ENCODE measurements at regions not wholly inside any gene's neighbourhood (a gene's known extent, or its start where the extent isn't known, plus 50 kb on each side); places are given as distances from the start of the nearest gene placed in this dataset.

DNA sequence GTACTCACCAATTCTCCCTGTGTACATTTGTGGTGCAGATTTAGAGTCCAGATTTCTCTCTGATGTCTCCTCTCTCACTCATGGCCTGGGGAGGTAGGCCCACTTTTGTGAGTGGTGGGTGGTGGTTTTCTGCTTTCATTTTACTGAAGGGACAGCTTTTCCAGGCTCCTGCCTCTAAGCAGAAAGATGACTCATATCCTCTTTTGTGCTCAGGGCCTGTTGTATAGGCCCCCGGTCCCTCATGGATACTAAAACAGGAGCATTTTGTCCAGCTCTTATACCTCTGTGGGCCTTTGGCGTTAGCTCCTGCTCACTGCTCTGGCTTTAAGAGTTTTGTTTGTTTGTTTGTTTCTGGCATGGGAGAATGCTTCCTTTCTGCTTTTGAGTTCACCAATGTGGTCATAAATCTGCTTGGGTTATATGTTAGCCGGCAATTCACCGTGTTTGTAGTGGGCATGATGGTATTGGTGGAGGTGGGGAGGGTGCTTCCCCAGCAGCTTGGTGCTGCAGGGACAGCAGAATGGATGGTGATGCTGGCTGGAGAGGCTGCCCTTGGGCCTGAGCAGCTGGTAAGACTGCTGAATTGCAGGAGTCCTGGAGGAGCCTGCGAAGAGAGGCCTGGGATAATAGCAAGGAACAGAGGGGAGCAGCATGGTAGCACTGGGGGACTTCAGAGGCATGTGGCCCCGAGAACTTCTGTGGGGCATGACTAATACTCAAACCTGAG is 468.7 kb downstream of the RPS24 start:
- TF ChIP-seq, protein P1, sequence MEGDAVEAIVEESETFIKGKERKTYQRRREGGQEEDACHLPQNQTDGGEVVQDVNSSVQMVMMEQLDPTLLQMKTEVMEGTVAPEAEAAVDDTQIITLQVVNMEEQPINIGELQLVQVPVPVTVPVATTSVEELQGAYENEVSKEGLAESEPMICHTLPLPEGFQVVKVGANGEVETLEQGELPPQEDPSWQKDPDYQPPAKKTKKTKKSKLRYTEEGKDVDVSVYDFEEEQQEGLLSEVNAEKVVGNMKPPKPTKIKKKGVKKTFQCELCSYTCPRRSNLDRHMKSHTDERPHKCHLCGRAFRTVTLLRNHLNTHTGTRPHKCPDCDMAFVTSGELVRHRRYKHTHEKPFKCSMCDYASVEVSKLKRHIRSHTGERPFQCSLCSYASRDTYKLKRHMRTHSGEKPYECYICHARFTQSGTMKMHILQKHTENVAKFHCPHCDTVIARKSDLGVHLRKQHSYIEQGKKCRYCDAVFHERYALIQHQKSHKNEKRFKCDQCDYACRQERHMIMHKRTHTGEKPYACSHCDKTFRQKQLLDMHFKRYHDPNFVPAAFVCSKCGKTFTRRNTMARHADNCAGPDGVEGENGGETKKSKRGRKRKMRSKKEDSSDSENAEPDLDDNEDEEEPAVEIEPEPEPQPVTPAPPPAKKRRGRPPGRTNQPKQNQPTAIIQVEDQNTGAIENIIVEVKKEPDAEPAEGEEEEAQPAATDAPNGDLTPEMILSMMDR (IDR thresholded peaks at IDR 0.05), result no peak
- no peak for TF ChIP-seq POLR2A (IDR thresholded peaks at IDR 0.05)

All from right lobe of liver (tissue), 4 donors.